HG03469 (cell line): ENCODE measurements at regions not wholly inside any gene's neighbourhood (a gene's known extent, or its start where the extent isn't known, plus 50 kb on each side); places are given as distances from the start of the nearest gene placed in this dataset.
"Not testable (repeated sequence)": the region's sequence is repeated elsewhere in the genome, so short reads cannot be mapped to it uniquely, and the experiment has no call there.

ENCODE experiments used
- ATAC-seq: cut with Tn5 transposase; IDR thresholded peaks from one replicate; pipeline ENCODE4 v1.9.1; 2021; ENCODE audit warnings: mild to moderate bottlenecking, moderate library complexity, moderate number of reproducible peaks; ENCODE audit not compliant: unreplicated experiment

GRCh38 chr9:32200896-32201295, 183.5 kb upstream of the ACO1 start:
- no peak for ATAC-seq

- not testable (repeated sequence) for ATAC-seq
Measured at GRCh38 chr9:32209164-32209563, 175.3 kb upstream of the ACO1 start.

DNA sequence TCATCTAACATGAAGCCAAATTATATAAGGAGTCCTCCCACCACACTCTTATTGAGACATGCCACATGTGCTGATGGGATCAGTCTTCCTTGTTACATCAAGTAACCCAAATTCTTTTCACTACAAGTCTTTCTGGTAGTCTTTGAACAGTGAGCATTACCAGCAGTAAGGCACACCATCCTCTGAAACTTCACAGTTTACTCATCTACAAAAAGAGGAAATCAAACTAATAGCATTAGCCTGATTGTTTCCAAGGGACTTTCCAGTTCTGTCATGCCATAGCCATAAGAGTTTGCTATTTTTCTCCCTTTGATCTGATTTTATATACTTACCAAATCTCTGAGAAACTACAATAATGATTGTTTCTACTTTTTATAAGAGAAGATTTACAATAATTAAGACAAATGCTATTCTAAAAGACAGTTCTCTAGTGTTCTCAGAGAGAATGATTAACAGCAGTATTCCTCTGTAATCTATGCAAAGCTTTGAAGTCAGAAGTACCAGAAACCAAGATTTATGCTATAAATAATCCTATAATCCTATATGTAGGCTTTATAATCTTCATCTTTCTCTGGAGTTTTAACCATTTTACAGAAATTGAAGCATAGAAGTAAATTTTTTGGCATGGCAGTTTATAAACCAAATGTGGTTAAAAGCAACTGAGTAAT, 166.2 kb upstream of the ACO1 start:
- ATAC-seq, result peak; percentile 100

DNA sequence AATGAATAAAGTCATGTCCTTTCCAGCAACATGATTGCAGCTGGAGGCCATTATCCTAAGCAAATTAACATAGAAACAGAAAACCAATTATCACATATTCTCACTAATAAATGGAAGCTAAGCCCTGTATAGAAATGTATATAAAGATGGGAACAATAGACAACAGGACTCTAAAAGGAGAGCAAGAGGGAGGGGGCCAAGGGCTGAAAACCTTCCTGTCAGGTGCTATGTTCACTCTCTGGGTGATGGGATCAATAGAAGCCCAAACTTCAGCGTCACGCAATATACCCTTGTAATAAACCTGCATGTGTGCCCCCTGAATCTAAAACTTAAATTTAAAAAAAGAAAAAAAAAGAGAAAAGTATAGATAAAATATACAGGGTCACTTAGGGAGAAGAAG, 163.7 kb upstream of the ACO1 start:
- ATAC-seq, result no peak

DNA sequence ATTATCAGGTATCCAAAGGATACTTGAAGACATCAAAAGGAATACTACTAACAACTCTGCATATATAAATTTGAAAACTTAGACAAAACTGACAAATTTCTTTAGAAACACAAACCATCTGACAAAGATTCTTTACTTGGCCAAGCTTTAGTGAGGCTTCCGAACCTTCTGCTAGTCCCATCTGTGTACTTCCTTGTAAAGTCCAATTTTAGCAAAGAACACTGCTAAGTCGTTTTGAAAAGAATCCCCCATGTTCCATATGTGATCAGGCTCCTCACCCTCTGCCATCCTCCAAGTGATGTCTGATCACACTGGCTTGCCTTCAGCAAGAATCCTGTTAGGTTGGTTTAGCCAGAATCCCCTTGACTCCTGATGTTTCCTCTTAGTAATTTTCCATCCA, 150.0 kb upstream of the ACO1 start:
- ATAC-seq, result no peak

- ATAC-seq, result no peak
Measured at GRCh38 chr9:32247168-32247567, 137.3 kb upstream of the ACO1 start.

GRCh38 chr9:32248189-32248712, 136.2 kb upstream of the ACO1 start:
- ATAC-seq, result no peak

DNA sequence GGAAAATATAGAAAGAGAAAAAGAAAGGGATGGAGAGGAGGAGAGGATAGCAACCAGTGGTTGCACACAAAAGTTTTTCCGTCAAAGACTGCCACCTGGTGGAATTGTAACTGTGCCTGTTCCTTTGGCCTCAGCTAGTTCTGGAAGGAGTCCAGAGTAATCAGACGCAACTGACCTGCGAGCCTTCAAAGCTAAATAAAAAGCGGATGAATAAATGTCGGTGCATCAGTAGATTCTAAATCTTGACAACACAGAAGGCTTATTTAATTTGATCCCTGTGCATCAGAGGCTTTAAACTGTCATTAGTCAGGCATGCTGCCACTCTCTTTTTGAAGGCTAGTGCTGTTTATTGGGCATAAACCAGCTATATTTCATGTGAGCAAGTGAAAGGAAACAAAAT, 132.9 kb upstream of the ACO1 start:
- ATAC-seq, result peak; percentile 81

GRCh38 chr9:32253731-32254130, 130.7 kb upstream of the ACO1 start:
- no peak for ATAC-seq

DNA sequence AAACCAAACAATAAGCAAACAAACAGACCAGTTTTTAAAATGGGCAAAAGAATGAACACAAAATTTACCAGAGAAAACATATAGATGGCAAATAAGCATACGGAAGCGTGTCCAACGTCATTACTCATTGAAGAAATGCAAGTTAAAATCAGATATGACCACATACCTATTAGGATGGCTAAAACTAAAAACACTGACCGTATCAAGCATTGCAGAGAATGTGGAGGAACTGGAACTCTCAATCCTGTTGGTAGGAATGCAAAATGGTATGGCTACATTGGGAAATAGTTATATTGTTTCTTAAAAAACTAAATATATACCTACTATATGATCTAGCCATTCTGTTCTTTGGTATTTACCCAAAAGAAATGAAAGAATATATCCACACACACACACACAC, 129.4 kb upstream of the ACO1 start:
- ATAC-seq, result no peak

DNA sequence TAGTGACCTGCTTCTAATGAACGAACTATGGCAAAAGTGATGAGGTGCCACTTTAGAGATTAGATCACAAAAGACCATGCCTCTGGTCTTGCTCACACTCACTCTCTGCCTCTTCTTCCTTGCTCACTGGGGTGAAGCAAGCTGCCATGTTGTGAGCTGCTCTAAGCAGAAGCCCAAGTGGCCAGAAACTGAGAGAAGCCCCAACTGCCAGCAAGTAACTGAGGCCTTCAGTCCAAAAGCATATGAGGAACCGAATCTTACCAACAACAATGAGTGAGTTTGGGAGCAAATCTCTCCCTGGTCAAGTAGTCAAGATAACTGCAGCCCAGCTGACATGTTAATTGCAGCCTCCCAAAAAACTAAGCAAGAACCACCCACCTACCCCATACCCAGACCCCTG, 126.0 kb upstream of the ACO1 start:
- no peak for ATAC-seq

- no peak for ATAC-seq
Measured at GRCh38 chr9:32260151-32260862, 124.1 kb upstream of the ACO1 start.

DNA sequence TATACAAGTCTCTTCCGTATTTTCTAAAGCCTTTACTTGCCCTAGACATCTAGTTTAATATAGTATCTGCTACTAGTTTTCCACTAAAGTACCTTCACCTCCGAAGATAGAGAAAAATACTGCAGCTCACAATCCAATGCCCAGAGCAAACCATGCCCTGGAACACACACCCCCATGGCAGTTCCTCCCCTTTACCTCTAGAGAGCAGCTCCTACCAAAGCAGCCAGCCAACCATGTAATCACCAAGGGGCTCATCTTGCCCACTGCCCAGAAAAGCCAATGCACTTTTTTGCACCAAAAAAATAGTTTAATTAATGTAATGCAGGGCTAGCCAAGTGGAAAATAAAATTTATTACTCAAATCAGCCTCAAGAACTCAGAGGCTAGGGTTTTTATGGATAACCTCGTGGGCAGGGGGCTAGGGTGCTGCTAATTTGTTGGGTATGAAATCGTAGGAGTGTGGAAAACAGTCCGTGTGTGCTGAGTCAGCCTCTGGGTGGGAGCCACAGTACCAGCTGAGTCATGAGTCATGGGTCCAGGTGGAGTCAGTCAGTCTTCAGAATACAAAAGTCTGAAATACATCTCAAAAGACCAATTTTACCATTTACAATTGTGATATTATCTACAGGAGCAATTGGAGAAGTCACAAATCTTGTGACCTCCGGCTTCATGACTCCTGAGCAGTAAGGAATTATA, 120.1 kb upstream of the ACO1 start:
- no peak for ATAC-seq

DNA sequence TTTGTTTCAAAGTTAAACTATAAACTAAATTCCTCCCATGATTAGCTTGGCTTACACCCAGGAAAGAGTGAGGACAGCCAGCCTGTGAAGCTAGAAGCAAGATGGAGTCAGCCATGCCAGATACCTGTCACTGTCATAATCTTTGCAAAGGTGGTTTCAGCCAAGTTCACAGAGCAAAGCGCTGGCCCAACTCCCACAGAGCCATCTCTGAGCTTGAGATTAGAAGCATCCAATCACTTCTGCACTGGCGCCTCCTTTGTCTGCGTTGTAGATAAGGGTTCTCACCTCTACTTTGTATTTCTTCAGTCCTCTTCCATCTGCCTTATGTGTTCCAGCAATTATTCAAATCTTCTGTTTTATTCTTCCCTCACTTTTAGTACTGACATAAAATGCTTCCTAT, 119.4 kb upstream of the ACO1 start:
- no peak for ATAC-seq

DNA sequence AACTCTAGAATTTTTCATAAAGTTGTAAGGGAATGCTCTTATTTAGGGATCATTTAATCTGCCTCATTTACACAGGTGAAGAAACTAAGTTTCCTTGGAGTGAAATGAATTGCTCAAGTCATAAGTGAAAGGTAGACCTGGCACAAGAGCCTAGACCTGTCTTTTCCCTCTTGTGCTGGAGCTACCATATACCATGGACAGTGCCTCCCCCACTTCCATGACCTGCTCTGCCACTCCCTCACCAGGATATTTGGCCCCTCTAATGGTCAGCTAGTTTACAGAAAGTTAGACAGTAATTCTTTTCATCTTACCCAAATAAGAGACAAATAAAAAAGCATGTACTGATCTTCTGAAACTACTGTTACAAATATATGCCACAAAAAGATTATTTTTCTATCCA, 105.5 kb upstream of the ACO1 start:
- ATAC-seq, result no peak

DNA sequence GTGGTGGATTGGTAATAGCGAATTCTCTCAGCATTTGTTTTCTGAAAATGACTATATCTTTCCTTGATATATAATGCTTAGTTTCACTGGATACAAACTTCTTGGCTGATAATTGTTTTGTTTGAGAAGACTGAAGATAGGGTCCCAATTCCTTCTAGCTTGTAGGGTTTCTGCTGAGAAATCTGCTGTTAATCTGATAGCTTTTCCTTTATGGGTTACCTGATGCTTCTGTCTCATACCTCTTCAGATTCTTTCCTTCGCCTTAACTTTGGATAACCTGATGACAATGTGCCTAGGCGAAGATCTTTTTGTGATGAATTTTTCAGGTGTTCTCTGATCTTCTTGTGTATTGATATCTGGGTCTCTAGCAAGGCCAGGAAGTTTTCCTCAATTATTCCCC, 94.7 kb upstream of the ACO1 start:
- ATAC-seq, result no peak

- ATAC-seq, result no peak
Measured at GRCh38 chr9:32291370-32291769, 93.1 kb upstream of the ACO1 start.

- no peak for ATAC-seq
Measured at GRCh38 chr9:32292611-32293010, 91.8 kb upstream of the ACO1 start.

GRCh38 chr9:32293091-32293490, 91.4 kb upstream of the ACO1 start:
- ATAC-seq, result no peak

- no peak for ATAC-seq
Measured at GRCh38 chr9:32294106-32294505, 90.3 kb upstream of the ACO1 start.

DNA sequence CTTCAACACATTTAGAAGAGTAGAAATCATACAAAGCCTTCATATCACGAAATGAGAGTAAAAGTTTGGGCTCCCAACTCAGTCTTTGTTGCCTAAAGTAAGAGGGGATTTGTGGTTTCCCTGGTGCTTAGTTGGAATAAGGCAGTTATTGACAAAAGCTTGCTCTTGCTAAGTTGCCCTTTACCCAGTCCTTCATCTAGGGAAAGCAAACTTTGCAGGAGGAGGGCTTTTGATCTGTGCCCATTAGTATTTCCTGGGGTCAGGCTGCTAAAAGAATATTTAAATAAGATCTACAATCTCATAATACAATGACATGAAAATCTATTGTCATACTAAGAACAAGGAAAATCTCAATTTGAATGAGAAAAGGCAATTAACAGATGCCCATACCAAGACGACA, 84.1 kb upstream of the ACO1 start:
- no peak for ATAC-seq

GRCh38 chr9:32304495-32304894, 79.9 kb upstream of the ACO1 start:
- ATAC-seq, result no peak
